Activated T-cell treated with anti-CD3 and anti-CD28 coated beads for 48 hours (primary cell): ENCODE measurements at regions not wholly inside any gene's neighbourhood (a gene's known extent, or its start where the extent isn't known, plus 50 kb on each side); places are given as distances from the start of the nearest gene placed in this dataset.

Experiments
- DNase-seq: peaks from one replicate; pipeline ENCODE4 v3.0.0-alpha.2; 2020; ENCODE audit warnings: low read depth

DNA sequence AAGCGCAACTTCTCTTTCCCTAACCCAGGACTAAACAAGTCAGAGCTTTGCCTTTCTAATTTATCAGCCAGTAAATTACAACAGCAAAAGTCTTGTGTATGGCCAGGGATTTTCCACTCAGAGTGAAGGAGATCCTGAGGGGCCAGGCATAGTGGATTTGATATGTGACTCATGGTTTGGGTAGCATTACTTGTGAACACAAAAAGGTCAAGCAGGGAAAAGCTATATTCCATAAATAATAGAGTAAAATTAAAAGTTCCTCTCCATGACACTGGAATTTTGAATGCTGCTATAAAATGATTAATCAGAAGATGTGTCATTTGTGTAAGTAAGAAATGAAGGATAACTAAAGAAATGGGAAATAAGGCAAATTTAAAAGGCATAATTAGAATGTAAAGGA lies 284.8 kb downstream of the HLX start:
- no peak for DNase-seq

DNA sequence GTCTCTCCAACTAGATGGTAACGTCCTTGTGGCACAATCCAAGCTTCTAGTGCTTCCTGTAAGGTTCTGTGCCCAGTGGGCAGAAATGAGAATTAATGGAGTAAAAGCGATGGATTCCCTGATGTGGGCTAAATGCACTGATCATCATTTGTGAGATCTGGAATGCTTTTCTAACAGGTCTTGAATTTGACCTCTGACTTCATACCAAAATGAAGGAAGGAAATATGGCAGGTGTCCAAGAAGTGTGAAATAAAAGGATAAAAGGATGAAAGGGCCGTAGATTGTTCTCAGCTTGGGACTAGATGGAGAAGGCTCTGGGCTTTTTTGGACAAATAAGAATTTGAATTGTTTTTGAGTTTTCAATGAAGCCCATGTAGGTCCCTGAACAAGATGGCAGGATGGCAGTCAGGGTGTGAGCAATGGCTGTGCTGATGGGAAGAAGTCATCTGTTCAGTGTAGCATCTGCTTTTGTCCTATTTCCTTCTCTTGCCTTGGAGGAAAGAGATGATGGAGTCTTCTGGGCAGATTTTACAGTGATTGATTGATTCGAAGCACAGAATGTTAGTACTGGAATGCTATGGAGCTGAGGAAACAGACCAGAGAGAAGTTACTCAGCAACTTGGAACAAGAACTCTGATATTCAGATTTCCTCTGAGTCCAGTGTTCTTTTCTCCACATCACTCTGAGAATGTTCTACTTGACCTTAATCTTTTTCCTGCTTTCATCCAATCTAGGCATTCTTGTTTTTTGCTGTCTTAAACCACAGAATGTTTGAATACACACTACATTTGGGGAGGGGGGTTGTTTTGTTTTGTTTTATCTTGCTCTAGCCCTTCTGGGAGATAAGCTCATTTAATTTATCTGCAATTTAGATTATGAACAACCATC lies 286.0 kb downstream of the HLX start:
- DNase-seq = no peak

GRCh38 chr1:221165839-221166500 lies 286.7 kb downstream of the HLX start:
- DNase-seq = no peak

- DNase-seq = no peak
Observed at GRCh38 chr1:221166559-221167318, 287.5 kb downstream of the HLX start.

DNA sequence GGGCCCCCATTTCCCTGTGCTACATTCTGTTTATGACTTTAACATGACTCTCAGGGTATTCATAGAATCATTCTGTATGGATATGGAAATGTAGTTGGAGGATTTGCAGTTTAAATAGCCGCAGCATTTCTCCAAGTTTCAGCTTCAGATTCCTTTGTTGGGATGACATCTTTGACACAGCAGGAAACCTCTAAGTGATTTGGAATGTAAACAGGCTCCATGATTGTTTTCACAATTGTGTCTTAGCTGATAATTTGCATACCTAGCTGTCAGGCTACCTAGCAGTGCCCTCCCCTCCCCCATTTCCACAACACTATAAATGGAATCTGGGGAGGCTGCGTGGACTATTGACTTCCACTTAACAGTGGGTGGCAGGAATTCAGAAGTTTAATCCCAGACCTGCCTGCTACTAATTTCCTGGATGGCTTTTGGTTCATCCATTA lies 290.2 kb downstream of the HLX start:
- no peak for DNase-seq

DNA sequence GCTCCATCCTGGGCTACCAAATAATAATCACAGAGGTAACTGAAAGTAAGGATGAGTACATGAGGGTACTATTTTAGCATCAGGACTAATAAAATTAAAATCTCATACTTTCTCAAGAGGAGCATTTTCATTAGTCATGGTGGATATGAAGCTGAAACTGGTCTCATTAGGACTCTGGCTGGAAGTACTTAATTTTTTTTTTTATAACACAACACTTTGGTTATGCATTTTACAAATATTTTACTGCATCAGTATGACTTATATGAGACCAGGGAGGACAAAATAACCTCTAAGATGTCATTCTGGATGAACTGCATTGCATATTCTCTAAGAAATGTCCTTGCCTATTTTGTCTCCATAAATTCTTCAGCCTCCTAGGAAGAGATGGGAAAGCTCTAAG lies 290.9 kb downstream of the HLX start:
- DNase-seq = no peak

DNA sequence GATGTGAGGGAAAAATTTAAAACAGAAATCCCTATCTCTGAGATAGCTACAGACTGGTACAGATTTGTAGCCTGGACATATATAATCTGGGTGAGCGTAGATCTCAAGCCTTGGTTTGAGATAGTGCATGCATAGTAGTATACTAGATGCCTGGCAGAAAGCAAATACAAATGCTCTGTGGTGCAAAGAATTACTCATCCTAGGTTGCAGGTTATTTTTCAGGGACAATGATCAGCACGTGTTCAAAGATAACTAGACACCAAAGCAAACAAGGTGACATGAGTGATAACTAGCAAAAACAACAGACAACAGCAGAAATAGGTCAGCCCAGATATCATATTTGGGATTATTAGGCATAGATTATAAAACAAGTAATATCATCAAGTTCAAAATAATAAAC lies 292.5 kb downstream of the HLX start:
- no peak for DNase-seq

DNA sequence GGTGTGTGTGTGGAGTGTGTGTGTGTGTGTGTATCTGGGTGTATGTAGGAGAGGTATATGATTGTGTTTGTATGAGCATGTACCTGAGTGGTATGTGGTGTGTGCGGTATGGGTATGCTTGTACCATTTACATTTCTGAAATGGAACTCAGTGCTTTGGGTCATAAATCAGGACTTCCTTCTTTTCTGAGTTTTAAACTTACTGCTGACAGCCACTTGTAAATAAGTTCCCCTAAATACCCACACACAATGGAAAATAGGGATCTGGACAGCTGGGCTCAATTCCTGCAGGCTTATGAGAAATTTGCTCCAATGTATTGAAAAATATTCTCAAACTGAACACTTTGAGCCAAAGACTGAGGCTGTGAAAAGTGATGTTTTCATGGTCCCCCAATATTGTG lies 293.6 kb downstream of the HLX start:
- DNase-seq = no peak

DNA sequence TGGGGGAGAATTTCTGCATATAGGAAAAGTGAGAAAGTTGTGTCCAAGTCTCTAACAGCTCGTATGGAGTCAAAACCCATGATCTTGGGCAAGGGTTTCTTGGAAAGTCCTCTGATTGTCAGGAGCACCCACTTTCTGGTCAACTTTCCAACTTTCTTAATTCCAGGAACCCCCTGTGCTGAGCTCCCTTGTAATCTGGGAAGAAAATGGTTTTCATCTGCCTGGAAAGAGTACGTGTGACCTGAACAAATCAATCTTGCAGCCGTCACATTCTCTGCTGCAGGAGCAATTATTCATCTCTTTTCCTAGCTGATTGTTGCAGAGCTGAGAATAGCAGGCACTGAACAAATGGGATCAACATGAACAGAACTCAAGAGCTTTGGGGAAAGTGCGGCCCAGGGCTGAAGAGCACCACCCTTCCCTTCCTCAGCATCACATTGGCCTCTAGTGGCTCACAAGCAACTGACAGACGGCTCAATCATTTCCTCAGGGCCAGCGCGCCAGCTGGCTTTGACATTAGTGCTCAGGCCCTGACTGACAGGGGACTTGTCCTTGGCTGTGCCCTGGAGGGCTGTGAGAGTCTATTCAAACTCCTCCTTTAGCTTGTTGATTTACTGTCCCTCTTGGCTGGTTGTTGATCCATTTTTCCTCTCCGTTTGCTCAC lies 295.2 kb downstream of the HLX start:
- DNase-seq = no peak

- DNase-seq = no peak
Observed at GRCh38 chr1:221175249-221175648, 296.0 kb downstream of the HLX start.

DNA sequence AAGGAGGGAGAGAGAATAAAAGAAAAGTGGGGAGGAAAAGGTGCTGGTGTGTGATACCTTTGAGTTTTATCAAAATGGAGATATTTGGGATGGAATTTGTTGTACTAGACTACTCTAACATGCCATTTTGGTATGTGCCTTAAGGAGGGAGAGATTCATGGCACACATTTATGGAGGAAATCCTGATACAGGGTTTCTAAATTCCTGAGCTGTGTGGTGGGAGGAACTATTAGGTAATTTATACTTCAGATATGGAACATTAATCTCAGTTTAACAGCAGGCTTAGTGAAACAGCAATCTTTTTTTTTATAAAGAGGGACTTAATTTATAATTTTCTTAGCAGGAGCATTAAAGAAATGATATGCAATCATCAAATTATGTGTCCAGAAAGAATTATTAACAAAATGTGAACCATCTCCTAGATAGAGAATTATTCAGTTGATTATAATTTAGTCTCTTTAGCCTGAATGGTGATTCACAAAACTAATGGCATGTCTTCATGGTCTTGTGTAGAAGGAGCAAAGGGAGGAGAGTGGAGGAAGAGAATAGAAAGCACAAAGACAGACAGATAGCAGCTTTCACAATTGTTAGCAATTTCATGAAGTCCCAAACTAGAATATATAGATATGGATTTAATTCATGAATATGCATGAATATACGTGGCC lies 301.6 kb downstream of the HLX start:
- DNase-seq = no peak

GRCh38 chr1:221182791-221183533 lies 303.7 kb downstream of the HLX start:
- no peak for DNase-seq

DNA sequence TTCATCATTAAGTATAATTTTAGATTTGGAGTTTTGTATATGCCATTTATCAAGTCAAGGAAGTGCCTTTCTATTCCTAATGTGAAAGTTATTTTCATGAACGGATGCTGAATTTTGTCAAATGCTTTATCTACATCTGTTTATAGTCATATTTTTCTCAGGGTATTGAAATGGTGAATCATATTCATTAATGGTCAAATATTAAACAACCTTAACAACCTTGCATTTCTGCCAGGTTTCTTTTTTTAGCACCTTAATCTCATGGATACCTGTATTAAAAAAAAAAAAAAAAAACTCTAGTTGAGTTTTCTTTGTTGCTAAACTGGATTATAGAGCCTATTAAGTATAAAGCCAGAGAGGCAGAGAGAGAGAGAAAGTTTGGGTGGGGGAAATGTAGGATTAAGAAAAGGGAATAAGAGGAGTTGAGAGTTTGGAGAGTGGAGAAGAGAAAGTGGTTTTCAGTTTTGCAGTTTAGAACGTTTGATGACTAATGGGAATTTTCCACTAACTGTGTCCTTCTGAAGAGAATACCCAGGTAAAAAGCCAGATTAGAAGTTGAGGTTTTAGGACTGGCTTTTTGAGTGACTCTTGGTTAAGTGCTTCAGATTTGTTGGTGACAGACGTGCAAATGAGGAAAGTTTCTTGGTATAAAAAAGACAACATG lies 305.0 kb downstream of the HLX start:
- DNase-seq = no peak

DNA sequence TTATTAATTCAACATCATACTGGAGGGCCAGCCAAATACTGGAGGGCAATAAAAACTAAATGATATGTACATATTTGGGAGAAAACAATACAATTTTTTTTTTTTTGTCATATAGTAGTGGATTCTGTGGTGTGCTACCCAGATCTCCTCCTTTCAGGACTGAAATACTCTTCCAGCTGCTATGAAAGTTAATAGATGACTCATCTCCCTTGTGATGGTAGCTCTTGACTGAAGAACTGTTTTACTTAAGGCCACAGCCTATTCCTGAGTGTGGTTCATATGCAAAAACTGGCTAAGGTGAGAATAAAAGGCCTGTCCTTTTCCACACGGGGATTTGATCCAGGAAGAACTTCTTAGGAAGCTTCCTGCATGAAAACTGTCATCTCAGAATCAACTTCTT lies 307.9 kb downstream of the HLX start:
- no peak for DNase-seq

DNA sequence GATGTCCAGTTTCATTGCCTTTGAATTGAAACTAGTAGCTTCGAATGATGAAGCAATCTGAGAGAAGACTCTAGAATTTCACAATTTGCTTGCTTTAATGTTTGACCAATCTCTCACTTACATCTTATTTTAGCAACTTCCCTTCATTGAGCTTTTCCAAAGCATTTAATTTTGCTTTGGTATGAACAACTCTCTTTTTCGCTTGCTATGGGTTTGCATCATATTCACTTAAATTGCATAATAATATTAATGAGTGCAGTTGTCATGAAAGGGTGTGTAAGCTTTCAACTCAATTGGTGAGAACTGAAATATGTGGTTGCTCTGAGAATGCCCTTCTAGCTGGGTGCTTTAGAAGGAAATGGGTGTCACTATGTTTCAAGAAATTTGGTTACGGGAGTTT lies 309.2 kb downstream of the HLX start:
- no peak for DNase-seq

DNA sequence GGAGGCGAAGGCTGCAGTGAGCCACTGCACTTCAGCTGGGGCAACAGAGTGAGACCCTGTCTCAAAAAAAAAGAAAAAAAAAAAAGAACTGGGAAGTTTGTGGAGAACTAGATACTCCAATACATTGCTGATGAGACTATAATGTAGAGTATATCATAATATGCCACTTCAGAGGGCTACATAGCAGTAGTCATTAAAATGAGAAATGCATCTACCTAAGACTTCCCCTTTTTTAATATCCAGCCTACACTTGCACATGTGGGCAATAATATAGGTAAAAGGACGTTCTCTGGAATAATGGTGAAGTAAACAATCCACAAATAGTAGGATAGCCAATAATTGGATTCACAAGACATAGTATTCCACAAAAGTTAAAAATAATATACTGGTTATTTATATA lies 311.0 kb downstream of the HLX start:
- DNase-seq = no peak

DNA sequence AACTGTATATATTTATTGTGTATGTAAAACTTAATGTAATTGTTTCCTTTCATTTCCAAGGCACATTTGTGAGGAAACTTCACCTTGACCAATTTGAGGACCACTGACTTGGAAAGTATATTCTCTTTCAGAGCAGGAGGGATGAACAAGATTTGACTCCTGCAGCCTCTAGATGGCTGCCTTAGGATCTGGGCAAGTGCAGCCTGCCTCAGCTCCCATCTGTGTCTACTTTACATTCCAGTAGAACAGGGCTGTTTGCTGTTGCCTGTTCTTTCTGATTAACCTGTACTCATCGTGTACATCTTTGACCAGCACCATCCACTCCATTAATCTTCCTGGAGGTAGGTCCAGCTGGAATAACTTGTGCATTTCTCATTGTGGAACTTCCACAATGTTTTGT lies 312.8 kb downstream of the HLX start:
- DNase-seq = no peak

- DNase-seq = no peak
Observed at GRCh38 chr1:221200464-221200863, 321.2 kb downstream of the HLX start.

DNA sequence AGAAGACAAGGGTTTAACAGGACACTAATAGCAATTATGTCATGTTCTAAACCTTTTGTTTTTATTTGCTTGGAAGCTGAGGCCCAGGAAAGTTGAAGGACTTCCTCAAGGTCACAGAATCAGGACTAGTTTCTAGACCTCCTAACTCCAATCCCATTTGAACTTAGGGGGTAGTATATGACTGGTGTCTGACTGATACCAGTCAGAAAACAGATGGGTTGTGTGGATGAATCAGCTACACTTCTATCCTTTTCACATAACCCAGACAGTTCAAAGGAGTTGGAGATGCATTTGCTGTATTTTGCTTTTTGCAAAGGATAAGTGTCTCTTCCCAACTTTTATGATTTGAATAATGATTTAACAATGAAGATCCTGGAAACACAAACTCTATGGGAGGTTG lies 322.5 kb downstream of the HLX start:
- DNase-seq = no peak

DNA sequence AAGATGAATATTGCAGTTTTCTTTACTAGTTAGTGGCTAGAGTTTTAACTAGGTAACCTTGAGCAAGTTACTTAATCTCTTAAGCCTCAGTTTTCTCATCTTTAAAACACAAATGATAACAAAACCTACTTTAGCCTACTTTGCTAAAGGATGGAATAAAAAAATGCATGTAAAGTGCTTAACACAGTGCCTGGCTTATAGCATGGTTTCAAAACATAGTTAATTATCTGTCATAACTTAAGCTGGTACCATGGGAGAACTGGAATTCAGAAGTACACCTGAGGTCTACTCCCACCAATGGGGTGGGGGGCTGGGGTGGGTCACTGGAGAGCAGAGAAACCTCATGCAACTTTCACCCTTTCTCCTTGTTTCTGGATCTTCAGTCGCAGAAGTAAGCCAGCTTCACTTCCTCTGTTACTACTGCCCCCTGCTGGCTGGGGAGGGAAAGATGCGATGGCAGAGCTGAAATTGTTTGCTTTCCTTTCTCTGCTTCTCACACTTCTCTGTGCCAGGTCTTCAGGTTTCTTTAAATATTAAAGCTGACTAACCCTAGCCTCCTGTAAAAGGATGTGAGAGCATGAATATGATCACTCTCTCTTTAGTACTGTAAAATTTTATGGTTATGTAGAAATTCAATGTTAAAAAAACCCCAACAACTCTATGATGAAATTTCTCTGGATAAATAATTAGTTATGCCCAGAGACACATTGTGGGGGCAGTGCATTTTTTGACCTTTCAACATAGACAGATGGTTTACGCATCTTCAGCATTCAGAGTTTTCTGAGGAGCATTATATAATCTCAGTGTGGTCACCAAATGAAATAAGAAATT lies 324.2 kb downstream of the HLX start:
- peak; percentile 47 for DNase-seq
